Right renal pelvis (tissue), 4 donors: ENCODE measurements at regions not wholly inside any gene's neighbourhood (a gene's known extent, or its start where the extent isn't known, plus 50 kb on each side); places are given as distances from the start of the nearest gene placed in this dataset.

Experiments used
- DNase-seq, 4 donors: peaks; one replicate each; pipeline ENCODE4 v3.0.0-alpha.2; 2013; ENCODE audit warnings: low read depth in 4 of 4, low spot score in 3 of 4, missing footprints in 1 of 4

DNA sequence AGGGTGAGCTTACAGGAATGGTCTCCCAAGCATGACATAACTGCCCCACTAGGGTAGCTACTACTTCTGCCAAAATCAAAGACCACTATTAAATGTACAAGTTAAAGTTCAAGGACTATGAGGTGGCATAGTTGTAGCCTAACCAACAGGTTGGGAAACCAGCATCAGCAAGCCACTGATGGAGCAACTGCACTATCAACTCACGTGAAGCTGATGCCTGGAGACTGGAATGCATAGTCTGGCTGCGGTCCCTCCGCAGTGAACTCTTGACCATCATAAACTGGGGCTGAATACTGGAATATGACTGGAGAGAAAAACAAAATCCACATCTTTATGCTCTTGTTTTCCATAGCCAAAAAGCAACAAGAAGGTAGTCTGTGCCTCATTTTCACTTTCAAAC, 541.4 kb downstream of the DNAJB9 start:
- no peak for DNase-seq

DNA sequence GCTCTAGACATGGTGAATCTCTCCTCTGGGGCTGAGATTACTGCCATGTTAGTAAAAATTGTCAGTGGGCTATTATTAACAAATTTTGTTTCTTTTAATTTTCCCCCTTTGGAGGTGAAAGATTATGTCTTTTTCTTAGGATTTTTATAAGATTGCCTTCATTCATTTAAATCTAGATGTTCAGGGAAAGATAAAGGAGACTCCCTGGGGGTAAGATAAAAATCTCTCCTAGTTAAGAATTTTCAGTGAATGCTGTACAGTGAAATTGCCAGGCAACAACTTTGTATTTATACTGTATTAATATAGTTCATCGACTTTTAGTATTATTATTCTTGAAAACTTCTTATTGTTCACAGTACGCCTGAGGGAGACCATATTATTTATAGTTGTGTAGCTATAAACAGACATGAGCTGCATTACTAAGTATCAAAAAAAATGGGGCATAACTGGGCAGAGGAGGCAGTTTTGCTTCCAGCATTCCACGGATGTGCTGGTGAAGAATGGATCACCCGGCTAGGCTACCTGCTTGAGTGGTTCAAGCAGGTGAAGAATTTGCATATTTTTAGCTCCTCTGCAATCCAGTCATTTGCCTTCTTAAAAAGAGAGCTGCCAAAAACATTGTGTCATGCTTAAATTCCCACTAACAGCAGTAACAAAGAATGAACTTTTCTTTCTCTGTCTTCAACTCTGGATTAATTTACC, 552.1 kb downstream of the DNAJB9 start:
- DNase-seq, result no peak

DNA sequence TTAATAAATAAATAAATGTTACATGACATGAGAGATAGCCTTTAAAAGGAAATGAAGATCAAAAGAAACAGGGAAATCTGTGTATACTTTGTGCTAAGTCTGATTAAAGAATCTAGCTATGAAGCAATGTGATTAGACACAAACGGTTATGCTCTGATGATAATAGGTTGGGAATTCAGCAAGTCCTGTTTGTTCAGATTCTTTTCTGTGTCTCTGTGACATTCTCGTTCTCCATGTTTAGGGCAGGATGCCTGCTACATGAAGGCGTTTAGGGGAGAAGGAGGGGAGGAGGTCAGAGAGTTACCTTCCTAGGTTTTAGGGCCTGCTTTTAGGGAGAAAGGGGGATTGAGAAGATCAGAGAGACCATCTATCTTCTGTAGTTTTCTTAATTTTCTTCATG, 555.3 kb downstream of the DNAJB9 start:
- DNase-seq, result no peak

DNA sequence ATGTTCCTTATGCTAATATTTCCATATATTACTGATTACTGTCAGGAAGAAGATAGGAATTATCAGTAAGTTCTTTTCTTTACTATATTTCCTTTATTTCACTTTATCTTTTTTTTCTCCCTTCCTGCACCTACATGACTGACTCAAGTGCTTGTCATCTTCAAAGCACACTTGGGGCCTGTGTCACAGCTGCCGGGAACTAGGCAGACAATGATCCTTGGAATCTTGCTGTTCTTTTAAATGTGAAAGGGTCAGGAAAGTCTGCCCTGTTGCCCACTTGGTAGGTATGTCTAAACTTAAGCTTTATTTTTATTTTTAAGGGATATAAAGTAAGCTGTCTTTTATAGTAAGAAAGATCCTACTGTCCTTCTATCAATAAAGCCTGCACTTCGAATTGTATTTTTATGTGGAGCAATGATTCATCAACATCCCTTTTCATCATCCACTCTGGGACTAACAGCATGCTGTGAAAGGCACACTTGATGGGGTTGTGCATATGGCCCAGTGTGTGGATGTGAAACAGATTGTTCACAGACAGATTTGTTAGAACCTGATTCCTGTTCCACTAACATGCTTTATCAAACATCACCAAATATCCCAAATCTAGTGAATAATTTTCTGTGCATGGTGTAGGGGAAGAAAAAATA, 556.9 kb downstream of the DNAJB9 start:
- no peak for DNase-seq

DNA sequence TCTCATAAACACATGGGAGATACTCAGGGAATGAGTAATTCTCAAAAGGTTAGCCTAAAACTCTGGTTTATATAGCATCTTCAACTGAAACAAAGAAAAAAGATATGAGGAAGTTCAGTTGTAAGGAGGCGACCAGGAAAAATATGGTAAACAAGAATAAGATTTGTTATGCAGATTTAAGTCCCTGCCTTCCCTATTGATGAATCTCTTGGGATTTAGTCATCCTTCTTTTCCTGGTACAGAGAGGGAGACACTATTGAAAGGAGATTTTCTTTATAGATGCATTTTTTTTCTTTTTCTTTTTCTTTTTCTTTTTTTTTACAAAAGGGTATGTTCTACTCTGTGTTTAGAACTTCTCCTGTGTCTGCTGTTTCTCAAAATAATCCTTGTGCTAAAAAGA, 557.5 kb downstream of the DNAJB9 start:
- no peak for DNase-seq

DNA sequence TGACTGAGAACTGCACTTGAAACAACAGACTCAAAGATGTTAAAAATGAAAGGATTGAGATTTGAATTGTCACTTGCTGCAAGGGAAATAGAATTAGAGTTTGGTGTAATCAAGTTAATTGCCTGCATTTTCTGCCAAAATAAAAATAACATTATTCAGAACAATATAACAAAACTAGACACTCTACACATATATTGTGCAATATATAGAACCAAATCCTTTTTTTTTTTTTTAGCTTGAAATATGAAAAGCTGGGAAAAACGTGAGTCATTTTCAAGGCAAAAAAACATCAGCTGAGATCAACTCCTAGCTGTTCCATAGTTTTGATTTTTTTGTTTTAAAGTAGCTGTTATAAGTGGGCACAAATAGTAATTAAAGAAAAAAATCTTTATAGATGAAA, 561.5 kb downstream of the DNAJB9 start:
- no peak for DNase-seq

DNA sequence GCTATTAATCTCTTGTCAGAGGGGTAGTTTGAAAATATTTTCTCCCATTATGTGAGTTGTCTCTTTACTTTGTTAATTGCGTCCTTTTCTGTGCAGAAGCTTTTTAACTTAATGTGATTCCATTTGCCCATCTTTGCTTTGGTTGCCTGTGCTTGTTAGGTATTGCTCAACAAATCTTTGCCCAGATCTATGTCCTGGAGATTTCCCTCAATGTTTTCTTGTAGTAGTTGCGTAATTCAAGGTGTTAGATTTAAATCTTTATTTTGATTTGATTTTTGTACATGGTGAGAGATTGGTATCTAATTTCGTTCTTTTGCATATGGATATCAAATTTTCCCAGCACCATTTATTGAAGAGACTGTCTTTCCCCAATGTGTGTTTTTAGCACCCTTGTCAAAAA, 567.2 kb downstream of the DNAJB9 start:
- no peak for DNase-seq

DNA sequence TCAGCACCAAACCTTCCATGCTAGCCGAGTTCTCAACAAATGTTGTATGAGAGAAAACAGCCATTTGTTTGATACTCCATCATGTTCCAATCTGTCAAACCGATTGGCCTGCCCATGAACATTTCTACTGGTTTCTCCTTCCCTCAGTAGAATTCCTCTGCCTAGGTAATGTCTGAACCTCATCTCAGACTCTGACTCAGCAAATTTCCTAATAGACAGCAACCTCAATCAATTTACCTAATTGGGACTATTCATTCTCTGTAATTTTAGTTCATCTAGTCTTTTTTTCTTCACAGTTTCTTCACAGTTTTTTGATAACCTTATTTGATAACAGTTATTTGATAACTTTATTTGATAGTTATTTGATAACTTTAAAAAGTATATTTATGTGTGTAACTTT, 585.1 kb downstream of the DNAJB9 start:
- DNase-seq, result no peak

DNA sequence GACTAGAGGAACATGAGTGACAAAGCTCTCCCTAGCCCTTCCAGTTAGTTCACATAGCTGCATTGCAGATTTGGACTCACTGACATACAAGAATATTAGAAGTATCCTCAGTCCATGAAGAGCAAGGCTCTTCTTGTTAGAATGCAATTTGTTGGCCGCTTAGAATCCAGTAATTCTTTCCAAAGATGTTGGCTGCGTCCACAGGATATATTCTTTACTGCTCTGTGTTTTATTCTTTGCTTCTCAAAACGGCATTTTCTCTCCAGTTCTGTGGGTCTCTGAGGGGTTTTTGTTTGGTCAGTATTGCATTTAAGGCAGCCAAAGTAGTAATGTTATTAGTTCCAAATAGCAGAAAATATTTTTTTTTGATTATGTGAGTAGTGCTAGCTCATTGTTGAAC, 588.6 kb downstream of the DNAJB9 start:
- no peak for DNase-seq

DNA sequence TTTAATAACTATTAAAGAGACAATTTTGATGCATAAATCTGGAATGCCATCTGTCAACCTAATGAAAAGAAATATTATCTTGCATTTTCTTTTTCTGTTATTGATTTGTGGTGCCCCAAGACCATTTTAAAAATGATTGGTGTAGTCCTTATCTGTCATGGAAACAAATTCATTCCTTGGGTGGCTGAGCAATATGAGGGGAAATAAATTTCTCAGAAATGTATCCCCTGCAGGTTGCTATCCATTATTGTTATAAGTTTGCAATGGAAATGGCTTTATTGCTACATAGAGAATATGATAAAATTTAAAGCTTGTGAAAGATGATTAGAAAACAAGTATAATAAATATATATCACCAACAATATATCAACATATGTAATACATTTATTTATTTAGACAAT, 607.0 kb downstream of the DNAJB9 start:
- no peak for DNase-seq

DNA sequence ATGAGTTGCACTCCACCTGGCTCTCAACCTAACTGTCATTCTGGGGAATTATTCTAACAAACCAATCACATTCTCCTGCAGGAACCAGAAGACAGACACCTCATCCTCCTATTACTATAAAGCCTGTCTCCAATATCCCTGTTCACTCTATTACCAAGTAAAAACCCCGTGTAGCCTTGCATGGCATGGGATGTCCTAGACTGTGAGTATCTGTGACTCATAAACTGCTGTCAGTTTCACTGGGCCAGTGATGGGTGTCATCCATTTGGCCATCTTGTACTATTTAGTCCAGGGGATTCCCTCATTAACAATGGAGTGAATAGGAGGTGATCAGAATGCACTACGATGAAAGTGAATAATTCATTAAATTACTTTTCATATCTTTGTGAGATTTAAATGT, 608.7 kb downstream of the DNAJB9 start:
- no peak for DNase-seq

DNA sequence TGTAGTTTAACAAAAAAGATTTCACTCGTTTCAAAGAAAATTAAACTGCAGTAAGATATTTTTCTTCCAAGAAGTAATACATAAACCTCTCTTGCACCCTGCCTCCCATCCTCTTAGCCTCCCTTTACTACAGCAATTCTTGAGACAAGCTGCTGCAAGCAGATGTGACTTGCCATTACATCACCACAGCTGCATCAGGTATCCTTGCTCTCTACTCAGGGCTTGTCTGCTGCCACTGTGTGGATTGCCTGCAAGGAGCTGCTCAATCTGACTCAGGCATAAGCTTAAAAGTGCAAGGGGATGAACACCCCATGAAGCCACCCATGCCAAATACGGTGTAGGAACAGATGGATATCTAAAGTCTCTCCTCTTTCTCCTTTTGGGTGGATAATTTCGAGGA, 609.9 kb downstream of the DNAJB9 start:
- no peak for DNase-seq

DNA sequence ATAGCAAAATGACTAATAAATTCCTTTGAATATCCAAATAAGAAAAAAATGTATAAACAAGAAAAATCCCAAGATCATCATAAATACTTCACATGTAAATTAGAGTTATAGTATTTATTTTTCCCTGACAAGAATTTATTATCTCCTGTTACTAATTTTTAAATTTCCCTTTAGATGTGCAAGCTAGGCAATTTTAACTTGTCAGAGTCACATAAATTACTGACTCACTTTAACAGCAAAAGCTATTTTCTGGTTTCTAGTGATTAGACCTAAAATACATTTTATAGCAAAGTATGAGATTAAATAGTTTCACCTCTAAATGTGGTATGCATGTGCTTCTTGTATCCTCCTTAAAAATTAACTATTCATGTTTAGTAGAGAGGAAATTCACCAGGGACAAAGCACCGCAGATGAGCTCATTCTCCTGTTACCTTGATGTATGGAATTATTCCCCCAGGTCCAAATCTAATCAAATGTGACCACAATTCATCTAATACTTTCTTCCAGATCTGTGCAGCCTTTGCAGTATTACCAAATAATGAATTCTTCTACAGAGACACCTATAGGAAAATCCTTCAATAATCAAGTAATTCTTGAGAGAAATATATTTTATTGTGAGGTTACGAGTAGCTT, 621.2 kb downstream of the DNAJB9 start:
- no peak for DNase-seq

DNA sequence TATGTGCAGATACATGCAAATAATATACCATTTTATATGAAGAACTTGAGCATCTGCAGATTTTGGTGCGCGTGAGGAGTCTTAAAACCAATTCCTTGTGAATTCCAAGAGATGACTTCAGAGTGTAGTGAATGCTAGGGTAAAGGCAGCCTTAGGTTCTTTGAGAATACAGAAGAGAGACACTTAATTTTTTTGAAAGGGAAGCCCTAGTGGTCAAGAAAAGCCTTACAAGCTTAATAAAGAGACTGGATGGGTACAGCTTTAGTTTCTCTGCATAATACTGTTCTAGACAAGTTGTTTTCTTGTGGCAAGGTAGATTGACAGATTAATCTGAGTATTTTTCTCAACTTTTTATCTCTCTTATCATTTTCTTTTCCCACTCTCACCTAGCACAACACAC, 636.5 kb downstream of the DNAJB9 start:
- DNase-seq, result no peak

DNA sequence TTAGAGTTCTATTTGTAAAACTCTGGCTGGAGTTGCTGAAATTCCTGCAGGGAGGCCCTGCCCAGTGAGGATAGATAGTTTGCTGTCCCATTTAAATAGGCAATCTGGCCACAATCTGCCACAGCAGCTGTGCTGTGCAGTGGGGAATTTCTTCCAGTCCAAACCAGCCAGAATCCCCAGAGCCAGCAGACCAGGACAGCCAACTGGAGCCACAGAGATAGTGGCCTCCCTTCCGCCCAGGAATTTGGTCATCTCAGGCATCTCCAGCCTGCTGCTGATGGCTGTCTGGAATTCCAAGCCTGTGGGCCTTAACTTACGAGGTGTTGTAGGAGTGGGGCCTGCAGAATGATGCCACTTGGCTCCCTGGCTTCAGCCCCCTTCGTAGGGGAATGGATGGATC, 643.4 kb downstream of the DNAJB9 start:
- DNase-seq, result no peak

DNA sequence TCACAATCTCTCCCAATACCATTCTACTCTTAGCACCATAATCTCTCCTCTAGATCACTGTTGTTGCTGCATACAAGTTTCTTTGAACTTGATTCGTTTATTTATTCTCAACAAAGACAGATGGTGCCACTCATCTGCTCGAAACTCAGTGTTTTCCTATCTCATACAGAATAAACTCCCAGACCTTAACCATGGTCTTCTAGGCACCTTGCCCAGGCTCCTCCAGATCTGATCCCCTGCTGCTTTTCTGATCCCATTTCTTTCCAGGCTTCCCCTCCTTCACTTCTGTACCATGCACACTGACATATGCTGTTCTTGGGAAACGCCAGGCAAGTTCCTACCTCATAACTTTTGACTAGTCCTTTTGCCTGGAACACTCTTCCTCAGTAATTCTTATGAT, 645.7 kb downstream of the DNAJB9 start:
- DNase-seq, result no peak

DNA sequence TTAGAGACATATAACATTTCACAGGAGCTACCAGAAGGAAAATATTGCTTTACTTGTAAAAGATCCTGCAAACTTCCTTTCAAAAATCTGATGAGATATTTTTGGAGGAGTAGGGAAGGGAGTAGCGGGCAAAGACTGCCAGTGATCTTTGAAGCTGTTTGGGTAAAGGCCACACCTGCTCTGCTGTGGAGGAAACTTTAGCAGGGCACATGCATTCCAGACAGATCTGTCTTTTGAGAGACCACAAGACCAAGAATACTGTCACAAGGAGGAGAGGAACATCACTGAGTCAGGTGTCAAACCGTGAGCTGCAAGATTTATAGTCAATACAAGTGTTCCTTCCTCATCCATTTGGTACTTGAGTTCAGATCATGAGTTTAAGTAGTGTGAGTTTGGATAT, 654.4 kb downstream of the DNAJB9 start:
- DNase-seq, result no peak

DNA sequence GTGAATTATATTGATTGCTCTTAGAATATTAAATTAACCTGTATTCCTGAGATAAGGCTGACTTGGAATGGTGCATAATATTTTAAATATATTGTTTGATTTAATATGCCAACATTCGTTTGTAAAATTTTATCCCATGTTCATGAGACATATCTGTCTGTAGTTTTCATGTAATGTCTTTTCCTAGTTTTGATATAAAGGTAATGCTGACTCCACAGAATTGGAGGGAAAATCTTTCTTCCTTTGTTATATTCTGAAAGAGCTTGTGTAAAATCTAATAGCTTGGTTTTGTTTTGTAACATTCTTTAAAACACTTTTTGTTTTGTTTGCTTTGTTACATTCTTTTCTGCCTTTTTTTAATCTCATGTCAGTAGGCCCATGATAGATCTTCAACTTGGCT, 657.0 kb downstream of the DNAJB9 start:
- DNase-seq, result no peak

DNA sequence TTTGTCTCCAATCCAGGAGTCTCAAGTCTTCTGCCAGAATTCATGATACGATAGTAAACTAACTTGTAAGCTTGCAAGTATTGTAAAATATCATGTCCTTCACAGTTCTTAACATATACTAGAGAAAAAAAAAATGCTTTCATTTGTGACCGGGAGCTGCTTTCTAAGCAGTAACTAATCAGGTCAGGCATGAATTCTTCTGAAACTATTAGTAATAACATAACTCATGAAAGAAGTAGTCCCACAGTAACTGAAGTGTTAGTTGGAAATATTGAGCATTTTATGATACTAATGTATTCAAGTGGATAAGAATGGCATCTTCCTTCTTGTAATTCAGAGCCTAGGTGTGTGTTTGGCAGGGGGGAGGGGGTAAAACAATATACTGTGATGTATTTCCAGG, 665.6 kb downstream of the DNAJB9 start:
- DNase-seq, result no peak

DNA sequence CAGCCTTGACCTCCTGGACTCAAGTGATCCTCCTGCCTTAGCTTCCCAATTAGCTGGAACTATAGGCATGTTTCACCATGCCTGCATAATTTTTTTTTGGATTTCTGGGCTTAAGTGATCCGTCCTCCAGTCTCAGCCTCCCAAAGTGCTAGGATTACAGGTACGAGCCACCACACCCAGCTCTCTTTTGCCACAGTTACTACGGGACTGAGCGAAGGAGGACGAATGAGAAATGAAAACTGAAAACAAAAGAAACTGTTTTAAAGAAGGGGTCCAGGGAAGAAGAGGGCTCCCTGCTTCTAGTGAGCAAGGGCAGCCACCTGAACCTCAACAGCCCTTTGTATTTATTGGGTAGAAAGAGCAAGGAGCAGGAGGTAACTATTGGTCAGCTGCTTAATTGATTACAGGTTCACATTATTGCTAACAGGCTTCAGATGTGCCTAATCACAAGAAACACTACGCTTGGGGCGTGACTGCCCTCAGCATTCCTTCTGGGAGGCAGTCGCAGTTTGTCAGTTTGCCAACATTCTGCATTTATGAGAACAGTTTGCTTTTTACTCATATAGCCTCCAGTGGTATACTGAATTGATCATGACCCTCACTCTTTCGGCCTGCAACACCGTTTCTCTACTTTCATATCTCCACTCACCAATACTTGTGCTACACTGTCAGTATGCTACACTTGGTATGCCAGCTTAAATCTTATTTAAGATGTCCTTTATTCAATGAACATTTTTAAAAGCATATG, 676.8 kb downstream of the DNAJB9 start:
- DNase-seq, result no peak

DNA sequence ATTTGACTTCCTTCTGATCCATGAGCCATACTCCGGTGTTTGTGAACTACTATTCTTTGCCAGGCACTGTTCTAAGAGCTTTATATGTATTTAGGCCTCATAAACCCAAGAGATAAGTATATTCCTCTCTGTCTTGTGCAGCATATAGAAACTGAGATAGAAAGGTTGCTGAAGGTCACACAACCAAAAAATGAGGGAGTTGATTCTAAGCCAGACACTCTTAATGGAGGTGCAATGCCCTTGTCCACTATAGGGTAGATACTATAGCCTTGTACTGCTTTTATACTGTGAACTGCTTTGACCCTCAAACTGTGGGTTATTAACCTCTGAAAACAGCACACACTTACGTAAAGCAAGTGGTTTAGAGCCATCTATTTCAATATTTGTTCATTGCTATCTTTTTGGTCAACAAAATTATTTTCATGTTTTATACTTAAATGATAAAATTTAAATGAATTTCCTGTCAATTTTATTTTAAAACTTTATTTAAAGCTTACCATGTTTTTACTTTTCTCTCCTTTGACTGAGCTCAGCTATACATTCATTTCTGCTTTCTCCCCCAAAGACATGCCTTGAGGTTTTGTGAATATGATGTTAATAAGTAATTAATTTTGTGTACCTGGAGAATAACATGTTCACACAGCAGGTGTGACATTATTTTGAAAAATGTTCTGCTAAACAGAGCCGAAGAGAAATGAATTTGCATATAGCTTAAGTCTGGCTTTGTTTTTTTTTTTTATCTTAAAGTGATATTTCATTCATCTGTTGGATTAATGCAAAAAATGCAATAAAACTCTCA, 687.3 kb downstream of the DNAJB9 start:
- DNase-seq, result no peak
